ENCODE measurements at regions not wholly inside any gene's neighbourhood (a gene's known extent, or its start where the extent isn't known, plus 50 kb on each side); places are given as distances from the start of the nearest gene placed in this dataset.

DNA sequence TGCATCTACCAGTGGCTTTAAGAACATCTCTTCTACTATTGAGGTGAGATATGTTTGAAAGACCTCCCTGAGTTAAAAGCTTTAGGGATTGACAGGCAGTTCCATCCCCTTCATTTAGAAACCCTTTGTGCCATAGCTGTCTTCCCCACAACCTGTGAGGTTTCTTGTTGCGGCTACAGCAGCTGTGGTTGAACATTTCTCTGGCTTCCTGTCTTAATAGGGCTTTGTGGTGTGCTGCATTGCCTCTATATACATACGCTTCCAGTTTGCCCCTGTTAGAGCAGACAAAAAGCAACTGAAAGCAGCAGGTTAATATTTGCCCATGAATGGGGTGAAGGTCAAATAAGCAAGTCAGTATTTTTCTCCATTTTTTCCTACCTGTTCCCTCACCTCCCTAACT, 210.2 kb downstream of the TMEM200A start:
- intact Hi-C loops (cut with micrococcal nuclease) = no loop called here
- no peak for ATAC-seq

DNA sequence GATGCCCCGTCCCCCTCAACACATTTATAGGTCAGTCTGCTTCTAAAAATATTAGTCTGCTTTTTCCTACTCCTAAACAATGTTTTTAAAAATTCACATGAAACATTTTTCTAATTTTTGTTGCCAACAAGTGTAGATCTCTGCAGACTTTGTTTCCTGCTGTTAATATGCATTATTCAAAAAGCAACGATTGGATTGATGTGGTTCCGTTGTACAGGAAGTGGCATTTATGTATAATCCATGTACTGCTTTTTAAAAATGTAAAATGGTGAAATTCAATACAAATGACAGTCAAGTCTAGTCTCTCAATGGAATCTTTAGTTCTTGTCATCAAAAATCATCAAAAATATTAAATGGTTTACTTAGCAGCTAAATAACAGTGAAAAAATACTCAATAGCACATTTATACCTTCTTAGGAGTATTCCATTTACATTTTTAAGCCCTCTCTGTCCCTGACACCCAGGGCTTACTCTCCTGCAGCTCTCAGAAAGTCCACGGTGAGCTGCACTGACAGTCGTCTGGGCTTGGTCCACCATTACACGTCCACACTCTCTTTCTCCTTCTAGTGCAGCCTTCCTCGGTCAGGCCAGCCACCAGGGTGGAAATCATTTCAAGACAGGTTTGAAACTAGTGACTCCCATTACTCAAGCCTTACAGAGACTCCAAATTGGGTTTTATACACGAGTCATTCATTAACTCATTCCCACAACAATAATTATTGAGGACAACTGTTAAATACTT, 211.5 kb downstream of the TMEM200A start:
- Histone ChIP-seq H3K27me3 (ENCODE audit: low read length) (no peaks in the 10 kb centered on the region), H3K79me2 (ENCODE audit: low read length) (no peaks in the 10 kb centered on the region), H3K4me1 (ENCODE audit: insufficient read depth, low read length) (no peaks in the 10 kb centered on the region), H3K27ac (ENCODE audit: low read length) (no peak overlapping the region), H3K9me3 (ENCODE audit: low read length) (no peaks in the 10 kb centered on the region), H3F3A (ENCODE audit: low read length, unreplicated experiment) (no peaks in the 10 kb centered on the region), H3K9me2 (replicated peaks; ENCODE audit: low read length) (no peaks in the 10 kb centered on the region), H3K4me3 (ENCODE audit: low read length) (no peak overlapping the region), H4K20me1 (ENCODE audit: low read length) (no peaks in the 10 kb centered on the region), H3K4me2 (ENCODE audit: low read length) (no peak overlapping the region), H2AFZ (ENCODE audit: low read length) (no peak overlapping the region), H3K9ac (ENCODE audit: low read length) (no peak overlapping the region), H3K36me3 (ENCODE audit: low read depth, low read length) (no peaks in the 10 kb centered on the region)
- CTCF ChIA-PET = no interaction called here
- intact Hi-C loops (cut with micrococcal nuclease) = no loop called here
- POLR2A ChIA-PET (ENCODE audit: unreplicated experiment) = no interaction called here
- TF ChIP-seq EZH2 (IDR thresholded peaks at IDR 0.05; ENCODE audit: low read length, unreplicated experiment) (no peak), EZH2phosphoT487 (IDR thresholded peaks at IDR 0.05; ENCODE audit: borderline replicate concordance, low read length) (no peak)
- TF ChIP-seq, protein P1, sequence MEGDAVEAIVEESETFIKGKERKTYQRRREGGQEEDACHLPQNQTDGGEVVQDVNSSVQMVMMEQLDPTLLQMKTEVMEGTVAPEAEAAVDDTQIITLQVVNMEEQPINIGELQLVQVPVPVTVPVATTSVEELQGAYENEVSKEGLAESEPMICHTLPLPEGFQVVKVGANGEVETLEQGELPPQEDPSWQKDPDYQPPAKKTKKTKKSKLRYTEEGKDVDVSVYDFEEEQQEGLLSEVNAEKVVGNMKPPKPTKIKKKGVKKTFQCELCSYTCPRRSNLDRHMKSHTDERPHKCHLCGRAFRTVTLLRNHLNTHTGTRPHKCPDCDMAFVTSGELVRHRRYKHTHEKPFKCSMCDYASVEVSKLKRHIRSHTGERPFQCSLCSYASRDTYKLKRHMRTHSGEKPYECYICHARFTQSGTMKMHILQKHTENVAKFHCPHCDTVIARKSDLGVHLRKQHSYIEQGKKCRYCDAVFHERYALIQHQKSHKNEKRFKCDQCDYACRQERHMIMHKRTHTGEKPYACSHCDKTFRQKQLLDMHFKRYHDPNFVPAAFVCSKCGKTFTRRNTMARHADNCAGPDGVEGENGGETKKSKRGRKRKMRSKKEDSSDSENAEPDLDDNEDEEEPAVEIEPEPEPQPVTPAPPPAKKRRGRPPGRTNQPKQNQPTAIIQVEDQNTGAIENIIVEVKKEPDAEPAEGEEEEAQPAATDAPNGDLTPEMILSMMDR (conservative IDR thresholded peaks at IDR 0.05; ENCODE audit: low read depth, low read length) = no peak
- BruUV-seq (replicated peaks) = no TSS peak
- no peak for ATAC-seq
- DNase-seq = no peak

More for the DNA sequence above, 210.2 kb downstream of the TMEM200A start:
- H3K4me1 ChIP-seq (ENCODE audit: insufficient read depth, low read length) = no peaks in the 10 kb centered on the region
- H2AFZ ChIP-seq (ENCODE audit: low read length) = no peak overlapping the region
- H3F3A ChIP-seq (ENCODE audit: low read length, unreplicated experiment) = no peaks in the 10 kb centered on the region
- no peak overlapping the region for H3K4me3 ChIP-seq (ENCODE audit: low read length)
- H3K9me3 ChIP-seq (ENCODE audit: low read length) = no peaks in the 10 kb centered on the region
- TF ChIP-seq, protein P1 (conservative IDR thresholded peaks at IDR 0.05; ENCODE audit: low read depth, low read length) = no peak
- TF ChIP-seq EZH2 (IDR thresholded peaks at IDR 0.05; ENCODE audit: low read length, unreplicated experiment) = no peak
- no peak for TF ChIP-seq EZH2phosphoT487 (IDR thresholded peaks at IDR 0.05; ENCODE audit: borderline replicate concordance, low read length)
- H4K20me1 ChIP-seq (ENCODE audit: low read length) = no peaks in the 10 kb centered on the region
- H3K9me2 ChIP-seq (replicated peaks; ENCODE audit: low read length) = no peaks in the 10 kb centered on the region
- ChIA-PET CTCF (no interaction called here), POLR2A (ENCODE audit: unreplicated experiment) (no interaction called here)
- no peaks in the 10 kb centered on the region for H3K36me3 ChIP-seq (ENCODE audit: low read depth, low read length)
- BruUV-seq (replicated peaks) = no TSS peak
- H3K79me2 ChIP-seq (ENCODE audit: low read length) = no peaks in the 10 kb centered on the region
- H3K9ac ChIP-seq (ENCODE audit: low read length) = no peak overlapping the region
- H3K27ac ChIP-seq (ENCODE audit: low read length) = no peak overlapping the region
- no peaks in the 10 kb centered on the region for H3K27me3 ChIP-seq (ENCODE audit: low read length)
- no peak for DNase-seq
- no peak overlapping the region for H3K4me2 ChIP-seq (ENCODE audit: low read length)

DNA sequence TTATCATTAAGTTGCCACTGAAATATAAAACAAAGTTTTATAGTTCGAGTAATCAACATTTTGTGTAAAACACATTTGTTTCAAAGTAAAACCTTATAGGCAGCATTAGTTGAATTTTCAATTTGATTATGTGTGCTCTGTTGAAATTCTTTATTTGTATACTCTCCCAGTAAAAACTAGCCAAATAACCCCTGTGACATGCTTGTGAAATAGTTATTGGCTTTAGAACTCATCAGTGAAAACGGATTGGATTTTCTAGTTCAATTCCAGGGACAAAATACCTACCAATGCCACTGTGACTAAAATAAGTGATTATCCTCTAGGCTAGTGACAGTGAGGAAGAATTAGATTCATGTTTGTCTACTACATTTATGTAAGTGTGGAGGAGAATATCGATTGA, 212.9 kb downstream of the TMEM200A start:
- no peak for ATAC-seq
- no TSS peak for BruUV-seq (replicated peaks)
- no peak overlapping the region for H3K9ac ChIP-seq (ENCODE audit: low read length)
- no peaks in the 10 kb centered on the region for H3K27me3 ChIP-seq (ENCODE audit: low read length)
- POLR2A ChIA-PET (ENCODE audit: unreplicated experiment) = no interaction called here
- H3K4me2 ChIP-seq (ENCODE audit: low read length) = no peak overlapping the region
- no peak overlapping the region for H3K4me3 ChIP-seq (ENCODE audit: low read length)
- no peaks in the 10 kb centered on the region for H4K20me1 ChIP-seq (ENCODE audit: low read length)
- no peak overlapping the region for H3K27ac ChIP-seq (ENCODE audit: low read length)
- no peaks in the 10 kb centered on the region for H3K9me3 ChIP-seq (ENCODE audit: low read length)
- no peaks in the 10 kb centered on the region for H3K4me1 ChIP-seq (ENCODE audit: insufficient read depth, low read length)
- TF ChIP-seq, protein P1 (conservative IDR thresholded peaks at IDR 0.05; ENCODE audit: low read depth, low read length) = no peak
- no peak for TF ChIP-seq EZH2phosphoT487 (IDR thresholded peaks at IDR 0.05; ENCODE audit: borderline replicate concordance, low read length)
- no peak for TF ChIP-seq EZH2 (IDR thresholded peaks at IDR 0.05; ENCODE audit: low read length, unreplicated experiment)
- H2AFZ ChIP-seq (ENCODE audit: low read length) = no peak overlapping the region
- H3K9me2 ChIP-seq (replicated peaks; ENCODE audit: low read length) = no peaks in the 10 kb centered on the region
- CTCF ChIA-PET = no interaction called here
- H3F3A ChIP-seq (ENCODE audit: low read length, unreplicated experiment) = no peaks in the 10 kb centered on the region
- no peaks in the 10 kb centered on the region for H3K79me2 ChIP-seq (ENCODE audit: low read length)
- DNase-seq = no peak
- intact Hi-C loops (cut with micrococcal nuclease) = no loop called here
- no peaks in the 10 kb centered on the region for H3K36me3 ChIP-seq (ENCODE audit: low read depth, low read length)

Measured in PC-3 (cell line).